ENCODE measurements at regions not wholly inside any gene's neighbourhood (a gene's known extent, or its start where the extent isn't known, plus 50 kb on each side); places are given as distances from the start of the nearest gene placed in this dataset.

GRCh38 chr1:117782056-117782455 is 147.4 kb downstream of the GDAP2 start:
- intact Hi-C loops (cut with DNase I), result no loop called here
- Histone ChIP-seq H3K27me3 (ENCODE audit: control insufficient read depth, insufficient read depth) (no peaks in the 10 kb centered on the region), H3K9me3 (ENCODE audit: control insufficient read depth, low read length) (no peaks in the 10 kb centered on the region), H3K4me1 (ENCODE audit: control insufficient read depth, insufficient read depth, low read length) (no peaks in the 10 kb centered on the region), H3K4me3 (ENCODE audit: low read length) (no peak overlapping the region), H3K27ac (ENCODE audit: low read length) (no peak overlapping the region)
- ATAC-seq (peak; percentile 28 to 54), DNase-seq (no peak)
- WGBS, result 40% methylated on average over 4 of the region's 4 CpGs

DNA sequence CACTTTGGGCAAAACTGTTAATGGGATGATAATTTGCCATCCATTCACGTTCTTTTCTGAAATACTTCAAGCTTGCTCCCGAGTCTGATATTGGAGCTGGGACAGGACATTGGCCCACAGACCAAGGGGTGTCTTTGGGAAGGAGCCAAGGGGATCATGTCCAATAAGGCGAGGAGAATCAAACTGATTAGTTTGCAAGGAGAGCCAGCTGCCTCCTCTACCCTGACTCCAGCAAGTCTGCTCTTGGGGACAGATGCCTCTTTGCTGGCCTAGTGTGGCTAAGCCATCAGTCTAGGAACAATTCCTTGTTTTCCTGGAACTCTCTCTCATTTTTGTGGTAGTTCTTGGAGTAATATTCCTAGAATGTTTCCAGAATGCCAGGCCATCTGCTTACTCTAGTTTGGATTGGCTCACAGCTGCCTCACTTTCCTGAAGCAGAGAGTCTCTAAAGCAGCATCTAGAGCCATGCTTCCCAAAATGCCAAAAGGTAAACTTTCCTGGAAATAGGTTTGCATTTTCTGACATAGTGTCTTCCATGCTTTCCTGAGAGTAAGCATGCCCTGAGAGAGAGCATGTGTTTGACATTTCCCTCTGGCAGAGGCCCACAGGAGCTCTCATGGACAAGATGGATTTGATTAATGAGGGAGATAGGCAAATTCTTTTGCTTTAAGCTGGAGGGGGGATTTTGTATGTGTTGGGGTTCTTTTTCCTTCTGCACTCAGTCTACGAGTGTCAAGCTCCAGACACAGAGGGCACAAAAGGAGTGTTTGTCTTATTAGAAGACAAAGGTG is 145.6 kb downstream of the GDAP2 start:
- DNase-seq (no peak), ATAC-seq (peak in 1 of 2 donors; percentile 45)
- H3K4me1 ChIP-seq (ENCODE audit: control insufficient read depth, insufficient read depth, low read length), result no peaks in the 10 kb centered on the region
- H3K9me3 ChIP-seq (ENCODE audit: control insufficient read depth, low read length), result no peaks in the 10 kb centered on the region
- no peaks in the 10 kb centered on the region for H3K27me3 ChIP-seq (ENCODE audit: control insufficient read depth, insufficient read depth)
- no peak overlapping the region for H3K27ac ChIP-seq (ENCODE audit: low read length)
- 65% methylated on average over 4 of the region's 4 CpGs for WGBS
- intact Hi-C loops (cut with DNase I), result no loop called here
- no peak overlapping the region for H3K4me3 ChIP-seq (ENCODE audit: low read length)

GRCh38 chr1:117788014-117788413 is 141.4 kb downstream of the GDAP2 start:
- Histone ChIP-seq H3K27ac (ENCODE audit: low read length) (no peak overlapping the region), H3K27me3 (ENCODE audit: control insufficient read depth, insufficient read depth) (no peaks in the 10 kb centered on the region), H3K9me3 (ENCODE audit: control insufficient read depth, low read length) (no peaks in the 10 kb centered on the region), H3K4me3 (ENCODE audit: low read length) (no peak overlapping the region), H3K4me1 (ENCODE audit: control insufficient read depth, insufficient read depth, low read length) (no peaks in the 10 kb centered on the region)
- no peak for DNase-seq
- 33% methylated on average over 5 of the region's 5 CpGs for WGBS
- no peak for ATAC-seq
- intact Hi-C loops (cut with DNase I), result no loop called here

DNA sequence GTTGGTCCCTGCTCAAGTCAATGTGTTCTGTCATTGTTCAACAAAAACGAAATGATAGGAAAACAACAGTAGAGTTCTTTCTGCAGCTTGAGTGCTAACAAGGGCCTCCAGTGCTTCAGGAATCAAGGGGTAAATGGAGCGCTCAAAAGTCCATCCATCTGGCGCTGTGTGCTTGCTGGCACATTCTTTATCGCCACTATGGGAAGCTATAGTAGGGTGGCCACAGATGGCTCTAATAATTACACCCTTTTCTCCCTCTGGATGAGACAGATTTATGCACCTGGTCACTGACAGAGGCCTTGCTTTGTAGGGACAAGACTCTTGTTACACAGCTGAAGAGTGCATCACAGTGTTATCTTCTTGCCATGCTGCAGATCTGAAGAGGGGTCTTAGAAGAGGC is 136.0 kb downstream of the GDAP2 start:
- Histone ChIP-seq H3K4me3 (ENCODE audit: low read length) (no peak overlapping the region), H3K9me3 (ENCODE audit: control insufficient read depth, low read length) (no peaks in the 10 kb centered on the region), H3K27ac (ENCODE audit: low read length) (no peak overlapping the region), H3K27me3 (ENCODE audit: control insufficient read depth, insufficient read depth) (no peaks in the 10 kb centered on the region), H3K4me1 (ENCODE audit: control insufficient read depth, insufficient read depth, low read length) (peaks cover 5% of the 10 kb centered on the region)
- DNase-seq (no peak), ATAC-seq (no peak)
- intact Hi-C loops (cut with DNase I), result no loop called here
- WGBS, result 72% methylated on average over 4 of the region's 4 CpGs

GRCh38 chr1:117794073-117794472 is 135.3 kb downstream of the GDAP2 start:
- intact Hi-C loops (cut with DNase I), result no loop called here
- H3K27ac ChIP-seq (ENCODE audit: low read length), result no peak overlapping the region

DNA sequence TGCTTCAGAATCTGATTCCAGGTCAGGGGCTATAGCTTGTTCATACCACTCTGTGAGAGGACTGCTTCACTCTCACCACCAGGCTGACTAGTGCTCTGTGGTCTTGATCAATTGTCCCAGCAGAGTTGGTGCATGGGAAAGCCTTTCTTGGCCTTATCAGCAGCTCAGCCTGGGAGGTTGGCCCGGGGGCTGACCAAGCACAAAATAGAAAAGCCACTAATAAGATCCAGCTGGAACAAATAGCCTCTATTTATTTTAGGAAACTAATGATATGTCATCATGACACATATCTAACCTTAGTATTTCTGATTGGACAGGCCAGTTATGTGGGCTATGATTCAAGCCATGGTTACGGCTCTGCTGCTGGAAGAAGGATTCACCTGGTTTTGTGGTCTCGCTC is 134.2 kb downstream of the GDAP2 start:
- peak; percentile 31 to 76 (median 71) for DNase-seq

More at GRCh38 chr1:117794073-117794472, 135.3 kb downstream of the GDAP2 start:
- Histone ChIP-seq H3K4me3 (ENCODE audit: low read length) (no peak overlapping the region), H3K27me3 (ENCODE audit: control insufficient read depth, insufficient read depth) (no peaks in the 10 kb centered on the region), H3K9me3 (ENCODE audit: control insufficient read depth, low read length) (no peaks in the 10 kb centered on the region), H3K4me1 (ENCODE audit: control insufficient read depth, insufficient read depth, low read length) (peaks cover 5% of the 10 kb centered on the region)
- 20% methylated on average over 1 of the region's 1 CpG for WGBS
- DNase-seq (peak in 1 of 3 donors; percentile 49), ATAC-seq (peak; percentile 73 to 83)

DNA sequence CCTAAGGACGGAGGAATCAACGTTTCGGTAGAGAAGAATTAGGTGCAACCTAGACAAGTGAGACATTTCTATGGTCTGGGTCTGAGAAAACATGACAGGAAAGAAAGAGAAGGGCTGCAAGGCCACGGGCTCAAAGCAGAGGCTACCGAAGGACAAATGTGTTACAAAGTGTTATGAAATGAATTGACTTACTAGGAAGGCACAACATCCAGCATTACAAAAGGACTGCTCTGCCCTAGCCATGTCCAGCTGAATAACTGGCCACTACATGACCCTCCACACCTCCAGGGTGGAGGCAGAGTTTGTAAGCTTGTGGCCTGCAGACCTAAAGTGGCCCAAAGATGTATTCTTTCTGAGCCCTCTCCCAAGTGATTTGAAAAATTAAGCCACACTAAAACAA is 133.6 kb downstream of the GDAP2 start:
- no peaks in the 10 kb centered on the region for H3K9me3 ChIP-seq (ENCODE audit: control insufficient read depth, low read length)
- no peaks in the 10 kb centered on the region for H3K27me3 ChIP-seq (ENCODE audit: control insufficient read depth, insufficient read depth)
- DNase-seq, result no peak
- peak overlapping the region; percentile 29 for H3K27ac ChIP-seq (ENCODE audit: low read length)
- ATAC-seq, result peak in 1 of 2 donors; percentile 46
- intact Hi-C loops (cut with DNase I), result no loop called here
- 76% methylated on average over 5 of the region's 5 CpGs for WGBS
- H3K4me3 ChIP-seq (ENCODE audit: low read length), result no peak overlapping the region
- peaks cover 5% of the 10 kb centered on the region for H3K4me1 ChIP-seq (ENCODE audit: control insufficient read depth, insufficient read depth, low read length)

More for the DNA sequence above, 134.2 kb downstream of the GDAP2 start:
- Histone ChIP-seq H3K27ac (ENCODE audit: low read length) (no peak overlapping the region), H3K4me1 (ENCODE audit: control insufficient read depth, insufficient read depth, low read length) (peaks cover 5% of the 10 kb centered on the region), H3K9me3 (ENCODE audit: control insufficient read depth, low read length) (no peaks in the 10 kb centered on the region), H3K4me3 (ENCODE audit: low read length) (no peak overlapping the region), H3K27me3 (ENCODE audit: control insufficient read depth, insufficient read depth) (no peaks in the 10 kb centered on the region)
- WGBS, result 51% methylated on average over 3 of the region's 3 CpGs
- peak; percentile 84 to 87 for ATAC-seq
- intact Hi-C loops (cut with DNase I), result no loop called here

GRCh38 chr1:117796226-117796625 is 133.2 kb downstream of the GDAP2 start:
- WGBS, result 61% methylated on average over 6 of the region's 6 CpGs
- intact Hi-C loops (cut with DNase I), result no loop called here
- Histone ChIP-seq H3K4me3 (ENCODE audit: low read length) (no peak overlapping the region), H3K4me1 (ENCODE audit: control insufficient read depth, insufficient read depth, low read length) (peaks cover 5% of the 10 kb centered on the region), H3K27me3 (ENCODE audit: control insufficient read depth, insufficient read depth) (no peaks in the 10 kb centered on the region), H3K9me3 (ENCODE audit: control insufficient read depth, low read length) (no peaks in the 10 kb centered on the region), H3K27ac (ENCODE audit: low read length) (no peak overlapping the region)
- no peak for ATAC-seq
- DNase-seq, result no peak

GRCh38 chr1:117798550-117798949 is 130.9 kb downstream of the GDAP2 start:
- DNase-seq (no peak), ATAC-seq (no peak)
- intact Hi-C loops (cut with DNase I), result no loop called here
- H3K27ac ChIP-seq (ENCODE audit: low read length), result no peak overlapping the region
- 65% methylated on average over 4 of the region's 4 CpGs for WGBS
- no peaks in the 10 kb centered on the region for H3K27me3 ChIP-seq (ENCODE audit: control insufficient read depth, insufficient read depth)
- H3K4me3 ChIP-seq (ENCODE audit: low read length), result no peak overlapping the region
- H3K9me3 ChIP-seq (ENCODE audit: control insufficient read depth, low read length), result no peaks in the 10 kb centered on the region
- H3K4me1 ChIP-seq (ENCODE audit: control insufficient read depth, insufficient read depth, low read length), result peaks cover 3% of the 10 kb centered on the region

GRCh38 chr1:117802531-117803257 is 126.7 kb downstream of the GDAP2 start:
- WGBS, result 57% methylated on average over 6 of the region's 6 CpGs
- Histone ChIP-seq H3K9me3 (ENCODE audit: control insufficient read depth, low read length) (no peaks in the 10 kb centered on the region), H3K4me1 (ENCODE audit: control insufficient read depth, insufficient read depth, low read length) (no peaks in the 10 kb centered on the region), H3K27me3 (ENCODE audit: control insufficient read depth, insufficient read depth) (no peaks in the 10 kb centered on the region), H3K27ac (ENCODE audit: low read length) (no peak overlapping the region), H3K4me3 (ENCODE audit: low read length) (no peak overlapping the region)
- ATAC-seq (no peak), DNase-seq (no peak)
- intact Hi-C loops (cut with DNase I), result no loop called here

GRCh38 chr1:117803318-117803717 is 126.1 kb downstream of the GDAP2 start:
- Histone ChIP-seq H3K9me3 (ENCODE audit: control insufficient read depth, low read length) (no peaks in the 10 kb centered on the region), H3K4me3 (ENCODE audit: low read length) (no peak overlapping the region), H3K27ac (ENCODE audit: low read length) (no peak overlapping the region), H3K27me3 (ENCODE audit: control insufficient read depth, insufficient read depth) (no peaks in the 10 kb centered on the region), H3K4me1 (ENCODE audit: control insufficient read depth, insufficient read depth, low read length) (no peaks in the 10 kb centered on the region)
- 54% methylated on average over 1 of the region's 1 CpG for WGBS
- DNase-seq (no peak), ATAC-seq (no peak)
- intact Hi-C loops (cut with DNase I), result no loop called here
